Duodenal mucosa (tissue), 2 donors: ENCODE measurements at regions not wholly inside any gene's neighbourhood (a gene's known extent, or its start where the extent isn't known, plus 50 kb on each side); places are given as distances from the start of the nearest gene placed in this dataset.

Experiments
- H3K27ac ChIP-seq: one replicate; pipeline ENCODE4 v1.7.0; 2013; ENCODE audit warnings: low read depth, low read length
- H3K27me3 ChIP-seq, 2 donors: one replicate each; pipeline ENCODE4 v1.7.0; 2013; ENCODE audit warnings: low read length in 2 of 2, control low read depth in 1 of 2; ENCODE audit not compliant: insufficient read depth in 2 of 2, control insufficient read depth in 1 of 2
- H3K36me3 ChIP-seq, 2 donors: one replicate each; pipeline ENCODE4 v1.7.0; 2013; ENCODE audit warnings: low read length in 2 of 2, control low read depth in 1 of 2; ENCODE audit not compliant: insufficient read depth in 2 of 2, control insufficient read depth in 1 of 2
- H3K4me1 ChIP-seq, 2 donors: one replicate each; pipeline ENCODE4 v1.7.0; 2013; ENCODE audit warnings: low read length in 2 of 2, control low read depth in 1 of 2; ENCODE audit not compliant: insufficient read depth in 2 of 2, control insufficient read depth in 1 of 2
- H3K4me3 ChIP-seq, 2 donors: one replicate each; pipeline ENCODE4 v1.7.0; 2013; ENCODE audit warnings: low read length in 2 of 2, low read depth in 1 of 2
- H3K9ac ChIP-seq, 2 donors: one replicate each; pipeline ENCODE4 v1.7.0; 2013; ENCODE audit warnings: low read length in 2 of 2, low read depth in 1 of 2
- H3K9me3 ChIP-seq, 2 donors: one replicate each; pipeline ENCODE4 v1.7.0; 2013; ENCODE audit warnings: low read length in 2 of 2, control low read depth in 1 of 2; ENCODE audit not compliant: control insufficient read depth in 1 of 2

DNA sequence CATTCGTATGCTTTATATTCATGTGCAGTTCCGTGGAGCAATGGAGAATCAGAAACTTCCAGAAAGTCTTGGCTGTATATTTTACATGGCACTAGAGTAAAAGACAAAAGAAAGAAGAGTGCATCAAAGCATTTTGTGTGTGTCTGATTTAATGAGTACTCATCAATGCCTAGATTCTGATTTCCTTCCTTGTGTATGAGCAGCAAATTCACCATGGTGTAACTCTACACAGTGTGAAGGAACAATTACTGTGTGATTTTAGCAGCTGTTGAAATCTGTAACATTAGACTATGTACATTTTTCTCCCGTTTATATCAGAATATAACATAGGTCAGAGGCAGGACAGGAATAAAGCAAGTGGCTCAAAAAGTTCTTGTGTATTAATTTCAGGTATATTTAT is 102.0 kb upstream of the TSC22D2 start:
- Histone ChIP-seq H3K9me3 (no peaks in the 10 kb centered on the region), H3K4me3 (no peak overlapping the region), H3K36me3 (no peaks in the 10 kb centered on the region), H3K4me1 (peaks cover 0 to 18% of the 10 kb centered on the region in 2 donors), H3K27me3 (no peaks in the 10 kb centered on the region), H3K27ac (no peak overlapping the region), H3K9ac (no peak overlapping the region)

GRCh38 chr3:150303768-150304167 is 104.3 kb upstream of the TSC22D2 start:
- no peaks in the 10 kb centered on the region for H3K9me3 ChIP-seq
- H3K4me1 ChIP-seq, result peaks cover 0 to 25% of the 10 kb centered on the region in 2 donors
- H3K9ac ChIP-seq, result no peak overlapping the region
- no peak overlapping the region for H3K27ac ChIP-seq
- H3K36me3 ChIP-seq, result no peaks in the 10 kb centered on the region
- H3K27me3 ChIP-seq, result no peaks in the 10 kb centered on the region
- no peak overlapping the region for H3K4me3 ChIP-seq

GRCh38 chr3:150302246-150302645 is 105.9 kb upstream of the TSC22D2 start:
- peaks cover 0 to 15% of the 10 kb centered on the region in 2 donors for H3K4me1 ChIP-seq
- no peaks in the 10 kb centered on the region for H3K27me3 ChIP-seq
- H3K9ac ChIP-seq, result no peak overlapping the region
- no peak overlapping the region for H3K27ac ChIP-seq
- H3K4me3 ChIP-seq, result no peak overlapping the region
- H3K9me3 ChIP-seq, result no peaks in the 10 kb centered on the region
- no peaks in the 10 kb centered on the region for H3K36me3 ChIP-seq

DNA sequence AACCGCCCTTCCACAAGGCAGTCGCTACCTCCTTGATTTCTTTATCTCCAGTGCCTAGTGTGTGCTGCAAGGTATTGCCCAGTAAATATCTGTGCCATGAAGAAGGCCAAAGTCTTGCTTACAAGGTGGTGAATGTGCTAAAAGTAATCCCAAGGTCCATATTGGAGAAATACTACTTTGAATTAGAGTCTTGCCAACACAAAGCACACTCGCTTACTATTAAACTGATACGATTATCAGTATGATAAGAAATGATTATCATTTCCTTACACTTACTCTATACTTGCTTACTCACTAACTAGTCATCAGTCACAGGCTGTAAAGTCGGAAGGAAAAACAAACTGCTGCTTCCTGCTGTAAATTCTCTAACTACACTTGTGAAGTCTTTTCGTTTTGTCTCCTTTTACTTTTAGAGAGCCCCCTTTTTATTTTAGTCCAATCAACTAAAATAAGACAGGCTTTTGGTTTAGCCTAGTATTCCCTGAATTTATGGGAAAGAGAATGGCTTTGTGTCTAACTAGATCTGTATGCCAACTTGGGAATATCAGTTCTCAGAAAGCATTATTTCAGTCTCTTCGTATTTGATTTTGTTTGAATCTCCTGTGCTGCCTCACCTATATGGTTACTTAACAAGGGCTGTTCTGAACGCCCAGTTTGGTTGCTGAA is 107.1 kb upstream of the TSC22D2 start:
- Histone ChIP-seq H3K27ac (no peak overlapping the region), H3K9ac (no peak overlapping the region), H3K36me3 (no peaks in the 10 kb centered on the region), H3K9me3 (no peaks in the 10 kb centered on the region), H3K4me1 (peaks cover 3 to 21% of the 10 kb centered on the region in 2 donors), H3K27me3 (no peaks in the 10 kb centered on the region), H3K4me3 (no peak overlapping the region)

DNA sequence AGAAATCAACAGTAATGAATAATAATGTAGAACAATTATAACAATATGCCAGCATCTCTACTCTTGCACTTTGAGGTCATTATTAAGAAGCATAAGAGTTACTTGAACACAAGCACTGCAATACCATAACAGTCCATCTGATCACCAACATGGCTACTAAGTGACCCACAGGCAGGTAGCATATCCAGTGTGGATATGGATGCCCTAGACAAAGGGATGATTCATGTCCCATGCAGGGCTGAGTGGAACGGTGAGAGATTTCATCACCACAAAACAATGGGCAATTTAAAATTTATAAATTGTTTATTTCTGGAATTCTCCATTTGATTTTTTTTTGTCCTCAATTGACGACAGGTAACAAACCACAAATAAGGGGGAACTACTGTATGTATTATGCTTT is 107.7 kb upstream of the TSC22D2 start:
- Histone ChIP-seq H3K4me3 (no peak overlapping the region), H3K36me3 (no peaks in the 10 kb centered on the region), H3K9ac (no peak overlapping the region), H3K27me3 (no peaks in the 10 kb centered on the region), H3K9me3 (no peaks in the 10 kb centered on the region), H3K27ac (no peak overlapping the region), H3K4me1 (peaks cover 6 to 24% of the 10 kb centered on the region in 2 donors)

DNA sequence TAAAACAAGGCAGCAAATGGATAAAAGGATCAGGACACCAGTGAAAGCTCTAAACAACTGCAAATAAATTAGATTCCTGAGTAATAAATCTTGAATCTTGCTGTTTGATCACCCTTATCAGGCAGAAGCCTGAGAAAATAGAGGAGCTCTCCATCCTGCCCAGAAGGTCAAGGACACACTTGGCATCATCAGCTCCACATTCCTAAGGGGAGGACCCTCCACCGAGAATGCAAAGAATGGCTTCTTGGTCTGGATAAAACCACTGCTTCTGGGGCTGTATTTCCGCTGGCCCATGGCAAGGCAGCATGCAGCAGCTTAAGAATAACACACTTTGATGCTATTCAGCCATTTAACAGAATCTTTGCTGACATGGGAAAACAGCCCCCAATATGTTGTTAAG is 108.9 kb upstream of the TSC22D2 start:
- Histone ChIP-seq H3K9ac (no peak overlapping the region), H3K36me3 (no peaks in the 10 kb centered on the region), H3K27me3 (no peaks in the 10 kb centered on the region), H3K4me3 (no peak overlapping the region), H3K9me3 (no peaks in the 10 kb centered on the region), H3K27ac (no peak overlapping the region), H3K4me1 (peaks cover 6 to 24% of the 10 kb centered on the region in 2 donors)

GRCh38 chr3:150296966-150297365 is 111.1 kb upstream of the TSC22D2 start:
- peaks cover 6 to 24% of the 10 kb centered on the region in 2 donors for H3K4me1 ChIP-seq
- H3K27me3 ChIP-seq, result no peaks in the 10 kb centered on the region
- no peaks in the 10 kb centered on the region for H3K36me3 ChIP-seq
- H3K9me3 ChIP-seq, result no peaks in the 10 kb centered on the region
- H3K27ac ChIP-seq, result no peak overlapping the region
- H3K9ac ChIP-seq, result no peak overlapping the region
- no peak overlapping the region for H3K4me3 ChIP-seq

DNA sequence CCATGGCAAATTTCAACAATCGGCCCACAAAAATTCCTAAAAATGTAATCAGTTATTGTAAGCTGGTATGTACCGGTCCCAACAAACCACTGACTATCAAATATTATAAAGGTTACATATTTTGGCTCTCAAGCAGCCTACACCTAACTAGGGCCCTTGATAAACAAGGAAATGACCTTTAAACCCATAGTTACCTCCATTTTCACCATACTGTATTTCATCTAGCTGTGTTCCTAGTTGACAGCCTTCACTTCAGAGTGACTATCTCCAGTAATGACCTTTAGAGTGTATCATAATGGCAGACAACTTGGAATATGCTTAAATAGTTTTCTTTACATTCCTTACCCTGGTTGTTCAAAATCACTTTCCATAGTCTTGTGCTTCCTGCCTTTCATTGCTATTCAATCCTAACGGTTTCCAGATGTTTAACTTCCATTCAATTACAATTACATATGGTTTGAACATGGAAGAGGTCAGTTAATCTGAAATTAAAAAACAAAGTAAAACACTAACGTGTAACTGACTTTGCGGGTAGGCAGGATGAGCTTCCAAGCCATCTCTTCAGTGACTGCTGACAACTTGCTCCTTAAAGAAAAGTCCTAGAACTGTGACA is 111.9 kb upstream of the TSC22D2 start:
- Histone ChIP-seq H3K4me3 (no peak overlapping the region), H3K9me3 (no peaks in the 10 kb centered on the region), H3K36me3 (no peaks in the 10 kb centered on the region), H3K27me3 (no peaks in the 10 kb centered on the region), H3K4me1 (peaks cover 6 to 19% of the 10 kb centered on the region in 2 donors), H3K27ac (no peak overlapping the region), H3K9ac (no peak overlapping the region)

DNA sequence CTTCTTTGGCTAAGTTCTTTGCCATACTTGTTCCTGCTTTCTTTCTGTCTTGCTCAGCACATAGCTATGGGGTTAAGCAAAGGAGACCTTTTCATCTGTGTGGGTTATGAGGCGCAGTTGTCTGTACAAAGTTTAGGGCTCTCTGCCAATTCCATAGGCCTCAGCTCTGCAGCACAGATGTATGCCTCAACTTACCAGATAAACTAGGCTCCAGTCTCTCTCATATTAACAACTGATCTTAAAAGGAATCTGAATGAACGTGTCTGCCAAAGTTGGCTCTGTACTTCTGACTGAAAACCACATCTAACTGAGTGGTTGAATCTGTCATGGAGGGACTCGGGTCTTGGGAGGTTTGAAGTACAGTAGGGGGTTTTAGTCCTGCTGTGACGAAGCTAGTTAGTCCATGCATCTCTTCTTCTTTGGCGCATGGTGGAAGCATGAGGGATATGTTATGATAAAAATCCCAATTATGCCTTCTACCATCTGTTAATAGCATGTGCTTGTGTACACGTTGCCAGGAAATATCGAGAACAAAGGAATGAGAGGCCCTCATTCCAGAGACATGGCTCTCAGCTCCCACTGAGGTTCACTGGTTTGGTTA is 114.6 kb upstream of the TSC22D2 start:
- H3K9me3 ChIP-seq, result no peaks in the 10 kb centered on the region
- H3K4me1 ChIP-seq, result peaks cover 6 to 9% of the 10 kb centered on the region in 2 donors
- no peaks in the 10 kb centered on the region for H3K36me3 ChIP-seq
- H3K9ac ChIP-seq, result no peak overlapping the region
- no peak overlapping the region for H3K27ac ChIP-seq
- no peak overlapping the region for H3K4me3 ChIP-seq
- H3K27me3 ChIP-seq, result no peaks in the 10 kb centered on the region

- H3K4me3 ChIP-seq, result no peak overlapping the region
- H3K36me3 ChIP-seq, result no peaks in the 10 kb centered on the region
- peaks cover 6 to 9% of the 10 kb centered on the region in 2 donors for H3K4me1 ChIP-seq
- H3K27me3 ChIP-seq, result no peaks in the 10 kb centered on the region
- H3K9me3 ChIP-seq, result no peaks in the 10 kb centered on the region
- H3K27ac ChIP-seq, result no peak overlapping the region
- no peak overlapping the region for H3K9ac ChIP-seq
These were observed 115.2 kb upstream of the TSC22D2 start for GRCh38 chr3:150292891-150293290.
